ENCODE measurements at regions not wholly inside any gene's neighbourhood (a gene's known extent, or its start where the extent isn't known, plus 50 kb on each side); places are given as distances from the start of the nearest gene placed in this dataset.

GRCh38 chr12:115468087-115468510 is 784.1 kb upstream of the TBX3 start:
- TF ChIP-seq YY1 (IDR thresholded peaks at IDR 0.05; ENCODE audit: insufficient read depth, insufficient read length): no peak
- TF ChIP-seq ZNF274 (IDR thresholded peaks at IDR 0.05; ENCODE audit: low read depth, low read length): no peak

Measured in NT2/D1 (cell line).